CD4-positive, alpha-beta T cell treated with Interleukin-6 at 100 ng/mL for 8 hours (primary cell): ENCODE measurements at regions not wholly inside any gene's neighbourhood (a gene's known extent, or its start where the extent isn't known, plus 50 kb on each side); places are given as distances from the start of the nearest gene placed in this dataset.
"Not testable (repeated sequence)": the region's sequence is repeated elsewhere in the genome, so short reads cannot be mapped to it uniquely, and the experiment has no call there.

Source experiments
- DNase-seq: peaks from one replicate; pipeline ENCODE4 v3.0.0-alpha.2; 2020; ENCODE audit warnings: mixed read lengths, low spot score

DNA sequence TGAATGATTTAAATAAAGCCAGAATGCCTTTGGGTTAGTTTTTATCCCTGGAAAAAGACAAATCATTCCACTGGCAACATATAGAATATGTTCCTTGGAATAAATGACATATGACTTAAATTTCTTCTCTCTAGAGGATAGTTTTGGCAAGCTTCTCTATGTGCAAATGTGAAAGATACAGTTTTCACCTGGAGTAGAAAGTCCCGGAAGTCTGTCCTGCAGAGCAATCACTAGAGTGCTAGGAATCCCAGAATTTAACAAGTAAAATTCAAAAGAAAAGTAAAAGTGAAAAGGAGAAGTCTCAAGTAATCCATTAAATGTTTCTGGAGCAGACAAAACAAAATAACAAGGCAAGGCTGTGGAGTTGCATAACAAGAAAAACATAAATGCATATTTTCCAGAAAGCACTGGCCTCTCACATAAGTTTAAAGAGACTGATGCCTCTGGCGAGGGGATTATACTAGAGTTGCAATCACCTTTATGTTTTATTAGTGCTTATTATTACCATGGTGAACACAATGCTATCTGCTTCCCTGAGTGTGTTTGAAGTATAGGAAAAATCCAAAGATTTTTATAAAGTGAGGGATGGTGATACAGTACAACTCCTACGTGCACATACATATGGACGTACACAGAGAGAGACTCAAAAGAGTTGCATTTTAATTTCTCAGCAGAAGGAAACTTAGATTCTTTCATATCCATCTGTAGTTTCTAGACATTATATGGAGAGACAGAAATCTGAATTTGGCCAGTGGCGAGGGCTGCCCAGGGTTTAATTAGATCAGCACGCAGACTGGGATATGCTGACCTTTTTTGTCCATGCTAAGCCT, 188.3 kb upstream of the ANKRD55 start:
- DNase-seq = no peak

DNA sequence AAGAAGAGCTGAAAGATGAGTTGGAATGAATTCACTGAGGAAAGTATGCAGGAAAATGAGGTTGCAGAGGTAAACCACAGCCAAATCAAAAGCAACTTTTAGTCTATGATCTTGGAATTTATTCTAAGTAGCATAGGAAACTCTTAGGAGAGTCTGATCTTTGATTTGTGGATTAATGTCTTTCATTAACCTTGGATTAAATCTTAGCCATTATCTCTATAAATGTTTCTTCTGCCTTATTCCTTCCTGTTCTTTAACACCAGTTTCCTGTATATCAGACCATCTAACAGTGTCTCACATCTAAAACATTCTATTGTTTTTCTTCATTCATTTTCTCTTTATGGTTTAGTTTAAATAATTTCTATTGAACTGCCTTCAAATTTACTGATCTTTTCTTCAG, 187.2 kb upstream of the ANKRD55 start:
- DNase-seq = no peak

DNA sequence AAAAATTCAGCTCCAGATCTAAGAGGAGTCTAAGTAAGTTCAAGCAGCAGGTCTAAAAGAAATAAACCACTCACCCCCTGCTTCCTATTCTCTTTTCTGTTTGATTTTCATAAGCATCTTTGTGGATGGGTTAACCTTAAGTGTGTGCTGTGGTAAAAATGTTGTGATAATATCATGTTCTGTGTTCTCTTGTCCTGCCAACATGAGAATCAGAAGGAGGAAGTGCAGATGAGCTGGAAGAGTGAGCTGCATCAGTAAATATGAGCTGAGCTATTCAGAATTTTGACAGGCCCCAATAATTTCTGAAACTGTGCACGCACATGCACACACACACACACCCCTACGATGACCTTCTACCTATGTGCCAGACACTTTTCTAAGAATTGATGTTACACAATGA, 186.5 kb upstream of the ANKRD55 start:
- DNase-seq = no peak

DNA sequence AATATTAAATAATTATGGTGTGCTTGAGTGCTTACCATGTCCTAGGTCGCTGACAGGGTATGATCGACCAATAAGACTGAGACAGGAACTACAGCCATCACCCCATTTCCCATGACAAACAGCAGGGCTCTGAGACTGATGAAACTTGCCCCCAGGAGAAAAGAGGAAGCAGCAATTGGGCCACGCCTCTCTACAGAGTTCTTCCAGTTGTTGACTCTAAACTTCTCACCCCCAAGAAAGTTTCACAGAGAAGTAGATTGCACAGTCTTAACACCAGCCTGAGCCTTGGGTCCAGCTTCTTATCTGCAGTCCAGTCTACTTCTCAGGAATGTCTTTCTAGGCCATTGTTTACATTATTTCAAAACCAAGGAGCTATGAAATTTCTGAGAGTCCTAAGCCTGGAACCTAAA, 182.2 kb upstream of the ANKRD55 start:
- DNase-seq = no peak

DNA sequence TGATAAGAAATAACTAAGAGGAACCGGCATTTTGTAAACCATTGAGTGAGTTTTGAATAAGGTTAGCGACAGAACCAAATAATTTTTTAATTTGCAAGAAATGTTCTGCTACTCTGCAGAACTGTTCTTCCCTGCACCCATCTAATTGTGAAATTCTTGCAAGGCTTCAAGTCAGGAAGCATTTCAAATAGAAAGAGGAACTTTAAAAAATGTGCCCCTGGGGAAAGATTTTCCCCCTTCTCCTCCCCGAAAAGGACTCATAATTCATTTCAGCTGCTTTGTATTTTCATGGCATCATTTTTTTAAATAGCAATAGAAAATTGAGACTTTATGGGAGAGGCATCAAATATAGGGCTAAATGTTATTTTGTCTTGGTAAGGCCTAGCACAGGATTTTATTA, 180.9 kb upstream of the ANKRD55 start:
- no peak for DNase-seq

DNA sequence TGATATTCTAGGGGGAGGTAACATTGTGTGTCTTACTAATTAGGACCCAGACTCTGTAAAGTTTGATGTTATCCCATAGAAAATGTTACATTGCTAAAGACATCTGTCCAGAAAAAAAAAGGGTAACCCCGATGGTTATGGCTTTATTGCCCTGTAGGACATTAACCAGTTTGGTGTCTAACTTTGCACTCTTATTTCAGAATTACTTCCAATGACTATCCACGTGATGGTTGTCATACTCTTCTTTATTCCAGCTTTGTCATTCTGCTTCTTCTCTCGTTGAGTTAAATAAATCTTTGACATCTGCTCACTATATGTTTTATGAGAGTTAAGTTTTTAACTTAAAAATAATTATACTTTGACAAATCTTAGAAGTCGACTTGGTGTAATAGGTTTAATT, 180.4 kb upstream of the ANKRD55 start:
- DNase-seq = no peak

DNA sequence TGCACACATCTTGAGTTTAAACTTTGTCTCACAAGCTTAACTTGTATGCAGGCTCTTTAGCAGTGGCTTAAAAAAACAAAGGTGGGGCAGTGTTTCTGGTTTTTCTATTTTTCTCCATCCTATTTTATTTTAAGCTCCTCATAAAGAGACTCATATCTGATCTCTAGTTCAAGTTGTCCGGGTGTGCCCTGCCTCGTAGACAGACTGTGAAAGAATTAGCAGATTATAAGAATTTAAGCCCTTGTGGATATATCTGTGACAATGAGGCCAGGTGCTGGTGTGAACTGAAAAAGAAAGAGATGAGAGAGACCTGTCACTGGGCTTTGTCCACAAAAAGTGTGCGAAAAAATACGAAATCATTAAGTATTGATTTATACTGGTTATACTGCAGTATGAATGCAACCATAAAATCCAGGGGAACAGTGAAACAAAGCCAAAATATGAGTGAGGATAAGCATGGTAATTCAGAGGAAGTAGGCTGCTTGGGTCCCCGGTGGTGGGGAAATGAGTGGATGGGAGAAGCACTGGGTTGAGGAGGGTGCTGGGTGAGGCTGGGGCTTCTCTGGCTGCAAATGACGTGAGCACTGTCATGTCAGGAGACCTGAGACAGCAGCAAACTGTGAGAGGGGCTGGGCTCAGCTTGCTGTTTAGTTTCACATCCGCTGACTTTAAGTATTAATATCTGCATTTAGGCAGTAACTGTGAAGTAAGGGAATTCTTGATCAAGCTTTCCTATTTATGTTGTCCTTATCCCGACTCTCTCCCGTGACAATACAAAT, 179.7 kb upstream of the ANKRD55 start:
- peak; percentile 6 for DNase-seq

DNA sequence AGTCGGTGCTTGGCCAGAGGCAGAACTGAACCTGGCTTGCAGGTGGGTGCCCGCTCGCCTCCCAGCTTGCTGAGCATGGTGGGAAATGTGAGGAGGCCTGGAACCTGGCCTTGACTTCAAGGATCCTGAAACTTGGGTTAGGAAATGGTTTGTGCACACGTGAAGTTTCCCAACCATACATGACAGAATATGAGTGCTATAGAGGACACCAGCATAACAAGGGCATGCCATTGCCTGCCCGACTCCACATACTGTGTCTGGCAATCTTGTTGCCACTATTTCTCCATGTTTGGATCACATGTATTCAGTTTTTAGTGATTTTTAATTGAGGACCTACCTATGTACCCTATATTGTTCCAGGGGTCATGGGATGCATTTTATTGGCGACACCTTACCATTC, 177.6 kb upstream of the ANKRD55 start:
- no peak for DNase-seq

DNA sequence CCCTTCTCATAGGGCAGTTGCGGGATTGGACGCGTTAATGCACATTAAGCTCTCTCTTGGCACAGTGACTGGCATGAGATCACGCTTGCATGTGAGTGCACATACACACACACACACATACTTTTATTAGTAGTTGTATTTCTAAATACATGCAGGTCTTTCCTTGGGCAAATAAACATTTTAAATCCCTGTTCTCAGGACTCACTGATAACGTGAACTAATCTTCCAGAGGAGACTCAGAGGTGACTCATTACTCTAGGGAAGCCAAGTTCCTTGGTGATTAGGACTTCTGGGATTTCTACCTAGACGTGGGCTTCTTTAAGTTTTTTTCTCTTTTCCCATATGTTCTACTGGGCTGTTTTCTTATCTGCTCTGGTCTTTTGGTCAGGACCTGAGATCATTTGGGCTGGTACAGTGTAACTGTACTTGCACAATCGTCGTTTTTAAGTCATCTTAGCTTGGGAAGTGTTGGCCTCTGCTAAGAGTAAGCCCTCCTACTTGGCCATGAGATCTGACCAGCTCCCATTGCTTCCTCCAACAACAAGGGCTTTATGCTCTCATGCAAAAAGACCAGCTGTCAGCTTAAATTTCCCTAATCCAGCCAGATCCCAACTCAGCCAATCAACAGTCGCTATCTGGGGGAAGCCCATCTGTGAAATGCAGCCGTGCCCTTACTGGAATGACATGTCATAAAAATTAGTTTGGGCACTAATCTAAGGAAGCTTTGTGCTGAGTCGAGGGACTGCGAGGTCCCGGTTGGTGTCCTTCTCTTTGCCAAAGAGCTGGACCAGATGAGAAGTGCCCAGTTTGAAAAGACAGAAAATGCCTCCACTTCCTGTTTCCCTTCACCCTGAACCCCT, 176.4 kb upstream of the ANKRD55 start:
- DNase-seq = no peak

DNA sequence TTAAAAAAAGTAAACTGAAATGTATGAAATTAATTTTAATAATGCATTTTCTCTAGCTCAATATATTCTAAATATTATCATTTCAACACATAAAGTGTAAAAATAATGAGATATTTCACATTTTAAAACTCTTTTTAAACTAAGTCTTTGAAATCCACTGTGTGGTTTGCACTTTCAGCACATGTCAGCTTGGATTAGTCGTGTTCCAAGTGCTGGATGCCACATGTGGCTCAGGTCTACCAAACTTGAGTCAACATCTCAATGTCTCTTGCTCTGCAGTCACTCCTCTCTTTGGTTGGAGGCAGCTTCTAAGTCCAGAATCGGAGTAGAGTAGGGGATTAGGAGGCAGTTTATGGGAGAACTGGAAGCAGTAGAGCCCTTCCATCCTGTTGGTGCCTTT, 173.7 kb upstream of the ANKRD55 start:
- no peak for DNase-seq

DNA sequence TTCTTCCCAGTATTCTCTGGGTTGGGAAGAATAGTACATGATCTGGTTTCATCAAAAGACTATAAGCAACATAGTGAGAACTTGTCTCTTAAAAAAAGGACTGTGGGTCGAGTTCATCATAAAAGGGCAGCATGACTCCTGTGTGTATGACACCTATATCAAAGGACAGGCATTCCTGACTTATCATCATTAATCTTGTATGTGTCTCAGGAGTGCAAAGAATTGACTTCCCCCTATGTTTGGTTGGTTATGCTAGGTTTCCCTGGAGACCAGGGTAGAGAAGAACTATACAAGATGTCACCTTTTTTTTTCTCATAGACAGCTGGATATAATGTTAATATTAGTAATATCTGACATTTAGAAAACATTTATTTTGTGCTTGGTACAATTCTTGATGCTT, 173.1 kb upstream of the ANKRD55 start:
- DNase-seq = no peak

DNA sequence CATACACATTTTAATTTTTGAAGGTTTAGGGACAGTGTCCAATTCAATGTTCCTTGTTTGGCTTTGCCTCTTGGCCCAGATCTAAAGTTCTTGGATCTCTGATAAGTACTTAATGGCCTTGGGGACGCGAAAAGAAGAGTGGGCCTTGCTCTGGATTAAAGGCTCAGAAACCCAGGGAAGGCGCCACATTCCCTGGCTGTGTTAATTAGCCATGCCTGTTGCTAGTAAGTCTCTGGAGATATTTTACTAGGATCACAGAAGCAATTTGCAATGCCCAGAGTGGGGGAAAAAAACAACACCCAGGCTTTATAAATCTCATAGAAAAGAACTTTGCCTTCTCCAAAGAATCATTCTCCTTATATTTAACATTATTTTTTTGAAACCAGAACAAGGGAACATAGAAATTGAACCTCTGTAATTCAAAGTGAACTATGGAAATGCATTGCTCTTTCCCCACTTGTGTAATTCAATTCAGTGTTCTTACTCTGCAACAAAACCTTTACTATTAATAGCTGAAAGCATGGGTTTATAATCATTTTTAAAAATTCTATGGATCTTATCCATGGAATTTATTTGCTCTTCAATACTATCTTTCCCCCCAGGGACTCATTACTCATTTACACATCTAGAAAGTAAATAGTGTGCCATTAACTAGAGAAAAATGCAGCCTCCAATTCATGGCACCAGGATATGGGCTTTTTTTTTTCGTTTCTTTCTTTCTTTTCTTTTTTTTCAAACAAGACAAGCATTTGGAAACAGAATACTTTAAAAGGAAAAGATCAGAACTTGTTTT, 172.2 kb upstream of the ANKRD55 start:
- no peak for DNase-seq

DNA sequence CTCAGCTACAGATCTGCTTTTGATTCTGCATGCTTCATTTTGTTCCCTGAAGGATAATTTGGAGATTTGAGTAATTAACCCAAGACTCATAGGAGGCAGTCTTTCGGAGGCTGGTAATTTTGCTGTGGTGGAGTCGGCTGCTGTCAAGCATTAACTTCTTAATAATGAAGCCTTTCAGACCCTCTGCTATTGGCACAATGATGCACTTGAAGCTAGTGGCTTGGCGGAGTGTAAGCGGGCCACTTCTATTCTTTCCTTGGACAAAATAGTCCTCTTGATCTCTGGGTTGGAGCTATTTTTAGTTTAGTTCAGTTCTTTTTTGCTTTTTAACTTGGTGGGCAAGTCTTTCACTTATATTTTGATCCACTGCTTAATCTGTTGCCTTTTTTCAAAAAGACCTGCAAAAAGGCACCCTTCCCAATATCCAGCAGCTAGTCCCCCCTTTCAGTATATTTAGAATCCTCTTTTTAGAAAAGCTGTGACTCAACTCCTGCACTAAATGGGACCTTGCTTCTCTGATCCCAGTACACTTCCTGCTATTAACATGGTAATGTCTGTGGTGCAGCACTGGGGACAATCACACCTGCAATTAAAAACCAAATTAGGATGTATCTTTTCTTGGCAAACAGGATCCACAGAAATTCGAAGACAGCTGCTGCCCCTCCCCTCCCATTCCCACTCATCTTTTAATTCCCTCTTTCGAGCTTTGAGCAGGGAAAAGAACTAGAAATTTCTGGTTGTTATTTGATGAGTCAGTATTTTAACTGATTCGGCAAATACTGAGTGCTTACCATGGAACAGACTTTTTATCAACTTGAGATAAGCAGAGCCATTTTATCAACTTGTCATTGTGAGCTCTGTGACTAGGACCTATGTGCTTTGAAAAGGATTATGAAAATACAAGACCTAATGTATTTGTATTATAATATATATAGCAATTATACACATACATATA, 169.4 kb upstream of the ANKRD55 start:
- DNase-seq = no peak

DNA sequence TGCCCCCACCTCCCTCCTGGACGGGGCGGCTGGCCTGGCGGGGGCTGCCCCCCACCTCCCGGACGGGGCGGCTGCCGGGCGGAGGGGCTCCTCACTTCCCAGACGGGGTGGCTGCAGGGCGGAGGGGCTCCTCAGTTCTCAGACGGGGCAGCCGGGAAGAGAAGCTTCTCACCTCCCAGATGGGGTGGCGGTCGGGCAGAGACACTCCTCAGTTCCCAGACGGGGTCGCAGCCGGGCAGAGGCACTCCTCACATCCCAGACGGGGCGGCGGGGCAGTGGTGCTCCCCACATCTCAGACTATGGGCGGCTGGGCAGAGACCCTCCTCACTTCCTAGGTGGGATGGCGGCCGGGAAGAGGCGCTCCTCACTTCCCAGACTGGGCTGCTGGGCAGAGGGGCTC, 164.7 kb upstream of the ANKRD55 start:
- not testable (repeated sequence) for DNase-seq

DNA sequence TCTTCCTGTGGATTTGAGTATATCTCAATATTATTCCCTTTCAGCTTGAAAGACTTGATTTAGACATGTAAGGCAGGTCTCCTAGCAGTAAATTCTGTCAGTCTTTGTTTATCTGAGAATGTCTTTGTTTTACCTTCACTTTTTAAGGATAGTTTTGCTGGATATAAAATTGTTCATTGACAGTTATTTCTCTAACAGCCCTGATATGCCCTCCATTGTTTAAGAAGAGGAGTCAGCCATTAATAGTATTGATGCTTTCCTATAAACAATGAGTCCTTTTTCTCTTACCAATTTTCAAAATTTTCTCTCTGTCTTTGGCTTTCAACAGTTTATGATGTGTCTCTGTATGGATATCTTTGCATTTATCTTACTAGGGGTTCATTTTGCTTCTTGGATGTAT, 163.5 kb upstream of the ANKRD55 start:
- DNase-seq = no peak

DNA sequence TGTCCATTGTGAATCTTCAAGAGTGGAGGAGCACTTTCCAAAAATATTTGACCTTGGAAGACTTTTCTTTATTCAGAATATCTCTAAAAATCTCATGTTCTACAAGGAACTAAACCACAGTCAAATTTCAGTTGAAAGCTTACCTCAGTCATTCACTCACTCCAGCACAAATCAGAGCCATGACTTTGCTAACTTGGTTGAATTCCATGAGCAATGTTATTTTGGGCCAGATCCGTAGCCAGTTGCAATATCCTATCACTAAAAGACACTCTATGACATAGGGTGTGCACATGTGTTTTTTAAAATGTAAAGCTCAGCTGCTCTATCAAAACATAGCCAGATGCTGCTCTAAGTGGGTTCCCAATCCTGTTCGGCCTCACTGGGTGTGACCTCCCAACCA, 156.1 kb upstream of the ANKRD55 start:
- no peak for DNase-seq

DNA sequence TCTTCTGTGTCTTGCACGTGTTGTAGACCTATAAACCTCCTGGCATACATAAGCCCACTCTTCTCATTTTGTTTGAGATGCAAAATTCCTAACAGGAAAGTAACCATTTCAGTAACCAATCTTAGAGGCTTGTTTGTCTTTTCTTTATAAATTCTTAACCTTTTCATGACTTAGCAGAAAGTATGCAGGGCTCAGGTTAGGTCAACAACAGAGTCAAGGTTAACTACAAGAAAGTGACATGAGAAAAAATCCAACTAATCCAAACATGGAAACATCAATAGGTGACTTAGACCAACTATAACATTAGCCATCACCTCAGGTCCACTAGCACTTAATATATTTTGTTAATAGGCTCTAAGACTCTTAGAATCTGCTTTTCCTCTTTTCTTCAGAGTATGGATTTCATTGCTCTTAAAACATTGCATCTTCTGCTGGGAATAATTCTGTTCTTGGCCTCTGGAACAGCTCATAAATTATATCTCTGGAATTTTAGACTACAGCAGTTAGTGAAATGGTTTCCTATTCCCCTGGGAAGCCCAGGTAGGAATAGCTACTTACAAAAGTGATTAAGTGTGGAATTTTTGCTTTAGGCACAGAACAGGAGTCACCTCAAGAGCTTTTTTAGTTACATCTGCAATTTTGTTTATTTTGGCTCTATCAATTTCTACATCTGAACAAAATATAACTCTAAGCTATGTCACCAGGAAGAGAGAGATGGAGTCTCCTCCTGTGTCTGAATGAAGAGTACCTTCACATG, 155.3 kb upstream of the ANKRD55 start:
- DNase-seq = no peak

DNA sequence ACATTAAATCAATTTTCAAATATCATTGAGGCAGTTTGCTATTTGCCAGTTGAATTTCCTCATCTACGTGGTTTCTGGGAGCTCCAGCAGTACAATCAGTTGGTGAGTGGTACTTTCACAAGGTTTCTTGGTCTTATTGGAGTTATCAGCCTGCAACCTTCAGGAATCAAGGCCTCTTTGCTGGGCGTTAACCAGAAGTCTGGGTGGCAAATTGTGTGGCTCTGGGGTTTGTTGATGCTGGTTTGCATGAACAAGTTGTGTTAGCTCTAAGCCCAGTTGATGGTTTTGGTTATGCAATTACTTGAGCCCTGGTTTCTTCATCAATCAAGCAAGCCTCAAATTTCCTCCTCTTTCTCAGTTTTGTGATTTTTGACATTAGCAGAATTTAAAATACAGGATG, 152.9 kb upstream of the ANKRD55 start:
- DNase-seq = no peak

DNA sequence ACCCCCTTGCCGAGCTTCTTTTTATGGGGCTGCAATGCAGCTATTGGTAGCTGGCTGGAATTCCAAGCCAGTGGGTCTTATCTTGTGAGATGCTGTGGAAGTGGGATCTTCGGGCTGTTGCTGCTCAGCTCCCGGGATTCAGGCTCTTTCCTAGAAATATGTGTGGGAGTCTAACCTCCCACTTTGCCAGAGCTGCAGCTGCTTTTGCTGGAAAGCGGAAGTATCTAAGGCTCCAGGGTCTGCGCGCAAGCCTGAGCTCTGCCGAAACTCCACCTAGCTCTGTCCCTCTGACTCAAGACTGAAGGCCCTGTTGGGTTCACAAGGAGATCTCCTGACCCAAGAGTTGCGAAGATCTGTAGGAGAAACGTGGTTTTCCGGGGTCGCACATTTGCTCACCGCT, 151.1 kb upstream of the ANKRD55 start:
- no peak for DNase-seq

DNA sequence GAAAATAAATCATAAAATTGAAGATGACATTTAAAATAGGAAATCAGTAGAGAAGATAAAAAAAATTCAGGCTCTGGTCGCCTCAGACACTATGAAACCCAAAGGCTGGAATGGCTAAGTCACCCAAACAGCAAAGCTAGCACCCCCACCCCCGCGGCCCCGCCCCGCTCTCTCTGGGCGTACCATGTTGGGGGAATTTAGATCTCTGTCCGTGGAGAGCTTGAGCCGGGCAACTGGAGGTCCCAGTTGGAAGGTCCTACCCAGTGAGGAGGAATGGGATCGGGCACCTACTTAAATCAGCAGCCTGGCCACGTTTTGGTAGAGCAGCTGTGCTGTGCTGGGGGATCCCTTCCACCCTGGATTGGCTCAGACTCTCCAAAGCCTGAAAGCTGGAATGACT, 150.6 kb upstream of the ANKRD55 start:
- no peak for DNase-seq
